Endodermal cell (in vitro differentiated cells): ENCODE measurements at regions not wholly inside any gene's neighbourhood (a gene's known extent, or its start where the extent isn't known, plus 50 kb on each side); places are given as distances from the start of the nearest gene placed in this dataset.

Source experiments
- DNase-seq: peaks from one replicate; pipeline ENCODE4 v3.0.0-alpha.2; 2017
- H3K27ac ChIP-seq: 2 replicates; pipeline ENCODE4 v1.5.1; 2013; ENCODE audit warnings: mild to moderate bottlenecking, low read depth, low read length, moderate library complexity
- H3K27me3 ChIP-seq: 2 replicates; pipeline ENCODE4 v1.6.1; 2013; ENCODE audit warnings: mild to moderate bottlenecking, low read length, moderate library complexity; ENCODE audit not compliant: insufficient read depth, control insufficient read depth, poor library complexity, severe bottlenecking
- H3K36me3 ChIP-seq: 2 replicates; pipeline ENCODE4 v1.7.0; 2013; ENCODE audit warnings: mild to moderate bottlenecking, low read length, moderate library complexity; ENCODE audit not compliant: control insufficient read depth, insufficient read depth
- H3K4me1 ChIP-seq: one replicate; pipeline ENCODE4 v1.7.0; 2013; ENCODE audit warnings: low read length; ENCODE audit not compliant: control insufficient read depth, insufficient read depth
- H3K4me3 ChIP-seq: 2 replicates; pipeline ENCODE4 v1.5.1; 2013; ENCODE audit warnings: mild to moderate bottlenecking, low read length, moderate library complexity
- H3K9ac ChIP-seq: 2 replicates; pipeline ENCODE4 v1.6.1; 2013; ENCODE audit warnings: mild to moderate bottlenecking, low read length, moderate library complexity; ENCODE audit not compliant: poor library complexity, severe bottlenecking; ENCODE audit errors: extremely low read depth
- H3K9me3 ChIP-seq: 2 replicates; pipeline ENCODE4 v1.6.1; 2013; ENCODE audit warnings: mild to moderate bottlenecking, low read length, moderate library complexity; ENCODE audit not compliant: control insufficient read depth
- H3K27ac Mint-ChIP-seq: 2 replicates; pipeline ENCODE4 v1.8.0; 2020; ENCODE audit warnings: mixed read lengths
- H3K27me3 Mint-ChIP-seq: 2 replicates; pipeline ENCODE4 v1.8.0; 2021; ENCODE audit warnings: mild to moderate bottlenecking, mixed read lengths; ENCODE audit not compliant: insufficient read depth
- H3K36me3 Mint-ChIP-seq: 2 replicates; pipeline ENCODE4 v1.8.0; 2020; ENCODE audit warnings: low read depth, mixed read lengths
- H3K4me1 Mint-ChIP-seq: 2 replicates; pipeline ENCODE4 v1.8.0; 2020; ENCODE audit warnings: mixed read lengths
- H3K4me3 Mint-ChIP-seq: 2 replicates; pipeline ENCODE4 v1.8.0; 2020; ENCODE audit warnings: mild to moderate bottlenecking, moderate library complexity, mixed read lengths
- H3K9me3 Mint-ChIP-seq: 2 replicates; pipeline ENCODE4 v1.8.0; 2020; ENCODE audit warnings: mild to moderate bottlenecking, mixed read lengths
- CTCF ChIP-seq: fragments of 200-600 bp; sonication (generic); conservative IDR thresholded peaks from 2 replicates; pipeline ENCODE4 v1.5.0; 2021; ENCODE audit warnings: antibody characterized with exemption, mild to moderate bottlenecking
- WGBS, 2 experiments: methylation state at CpG; one replicate each; pipeline versions ENCODE4 v1.1.5 to v1.1.7; 2013; ENCODE audit warnings: missing lambda C conversion rate in 2 of 2, mixed read lengths in 1 of 2; ENCODE audit not compliant: insufficient coverage in 1 of 2, insufficient read length in 1 of 2; 5-methylcytosine and 5-hydroxymethylcytosine counted together

DNA sequence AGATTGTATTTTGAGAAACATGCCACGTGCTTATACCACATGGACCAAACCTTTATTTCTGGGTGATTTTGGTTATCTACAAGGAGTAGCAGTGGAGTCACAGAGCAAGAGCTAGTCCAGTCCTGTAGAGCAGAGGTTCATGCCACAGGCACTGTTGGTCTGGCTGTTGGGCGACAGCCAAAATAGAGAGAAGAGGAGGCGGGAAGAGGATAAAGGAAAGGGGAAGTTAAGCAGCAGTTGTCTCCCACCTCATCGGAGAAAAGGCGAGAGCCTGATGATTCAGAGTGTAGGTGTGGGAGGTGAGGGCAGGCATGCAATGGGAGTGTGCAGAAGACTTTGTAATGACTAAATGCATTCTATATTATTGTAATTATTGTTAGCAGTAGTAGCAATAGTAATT is 237.5 kb upstream of the ROPN1 start:
- Histone ChIP-seq H3K9ac (no peak overlapping the region), H3K36me3 (no peaks in the 10 kb centered on the region), H3K27me3 (no peaks in the 10 kb centered on the region), H3K4me3 (no peak overlapping the region), H3K9me3 (peaks cover 9% of the 10 kb centered on the region), H3K27ac (no peak overlapping the region), H3K4me1 (no peaks in the 10 kb centered on the region)
- H3K27ac Mint-ChIP-seq, result no peak overlapping the region
- H3K4me1 Mint-ChIP-seq, result peaks cover 6% of the 10 kb centered on the region
- H3K9me3 Mint-ChIP-seq, result peaks cover 9% of the 10 kb centered on the region
- H3K27me3 Mint-ChIP-seq, result peaks cover 8% of the 10 kb centered on the region
- no peak for TF ChIP-seq CTCF
- no peak for DNase-seq
- peaks cover 3% of the 10 kb centered on the region for H3K36me3 Mint-ChIP-seq
- no peak overlapping the region for H3K4me3 Mint-ChIP-seq
- 88 to 96% methylated on average over 5 of the region's 5 CpGs for WGBS, 2 experiments

GRCh38 chr3:124229836-124230235 is 237.9 kb upstream of the ROPN1 start:
- DNase-seq, result no peak
- Histone ChIP-seq H3K27ac (no peak overlapping the region), H3K9ac (no peak overlapping the region), H3K4me1 (no peaks in the 10 kb centered on the region), H3K27me3 (no peaks in the 10 kb centered on the region), H3K9me3 (peaks cover 9% of the 10 kb centered on the region), H3K36me3 (no peaks in the 10 kb centered on the region), H3K4me3 (no peak overlapping the region)
- WGBS, 2 experiments, result 93 to 96% methylated on average over 2 of the region's 2 CpGs
- no peak for TF ChIP-seq CTCF
- peaks cover 3% of the 10 kb centered on the region for H3K36me3 Mint-ChIP-seq
- peaks cover 4% of the 10 kb centered on the region for H3K4me1 Mint-ChIP-seq
- no peak overlapping the region for H3K27ac Mint-ChIP-seq
- H3K4me3 Mint-ChIP-seq, result no peak overlapping the region
- peaks cover 9% of the 10 kb centered on the region for H3K9me3 Mint-ChIP-seq
- H3K27me3 Mint-ChIP-seq, result peaks cover 8% of the 10 kb centered on the region

DNA sequence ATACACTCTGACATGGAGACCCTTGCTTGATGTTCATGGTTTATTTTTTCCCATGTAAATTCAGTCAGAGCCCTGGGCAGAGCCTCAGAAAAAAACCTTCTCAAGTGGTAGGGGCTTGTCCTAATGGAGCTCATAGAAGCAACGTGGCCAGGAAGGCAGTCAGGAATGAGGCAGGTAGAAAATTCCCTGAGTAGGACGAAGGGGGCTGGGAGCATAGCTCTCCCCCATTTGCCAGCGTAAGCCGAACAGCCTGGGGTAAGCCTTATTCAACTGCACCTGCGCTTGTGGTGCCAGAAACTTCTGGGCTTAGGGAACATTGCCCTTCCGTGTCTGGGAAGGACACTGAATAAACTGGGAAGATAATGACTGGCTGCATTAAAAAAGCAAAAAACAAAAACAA is 238.5 kb upstream of the ROPN1 start:
- Mint-ChIP-seq H3K4me3 (no peak overlapping the region), H3K4me1 (peaks cover 4% of the 10 kb centered on the region), H3K27me3 (peaks cover 8% of the 10 kb centered on the region), H3K27ac (no peak overlapping the region), H3K9me3 (peaks cover 9% of the 10 kb centered on the region), H3K36me3 (peaks cover 3% of the 10 kb centered on the region)
- no peak overlapping the region for H3K27ac ChIP-seq
- WGBS, 2 experiments, result 86 to 100% methylated on average over 3 to 6 of the region's 6 CpGs
- H3K27me3 ChIP-seq, result no peaks in the 10 kb centered on the region
- peaks cover 9% of the 10 kb centered on the region for H3K9me3 ChIP-seq
- H3K9ac ChIP-seq, result no peak overlapping the region
- H3K36me3 ChIP-seq, result no peaks in the 10 kb centered on the region
- H3K4me1 ChIP-seq, result no peaks in the 10 kb centered on the region
- TF ChIP-seq CTCF, result no peak
- no peak for DNase-seq
- no peak overlapping the region for H3K4me3 ChIP-seq
